IMR-90 (cell line): ENCODE measurements at regions not wholly inside any gene's neighbourhood (a gene's known extent, or its start where the extent isn't known, plus 50 kb on each side); places are given as distances from the start of the nearest gene placed in this dataset.

ENCODE experiments used
- ATAC-seq: fragments of 200-7000 bp; cut with Tn5 transposase; 2 replicates; pipeline ENCODE4 v1.9.1; 2020; ENCODE audit warnings: low read depth, mild to moderate bottlenecking, moderate library complexity
- BruUV-seq: library from RNA; stranded (reverse); fragments of 400-500 nt; replicated peaks from 2 replicates; lab custom pipeline; 2021; lab: Mats Ljungman, UMichigan
- CTCF ChIA-PET: fragments of 300-600 bp; formaldehyde crosslinking; extraction: SDS; loops from one replicate; lab custom pipeline; 2021; ENCODE audit warnings: antibody characterized with exemption; lab: Yijun Ruan, JAX
- POLR2A ChIA-PET: fragments of 300-600 bp; sonication (Branson Sonifier 250); formaldehyde crosslinking; loops from one replicate; lab custom pipeline; 2022; ENCODE audit warnings: antibody characterized with exemption; ENCODE audit not compliant: unreplicated experiment; lab: Charles Lee
- DNase-seq: peaks from one replicate; pipeline ENCODE4 v3.0.0; 2013
- H2AFZ ChIP-seq: replicated peaks from 2 replicates; pipeline ENCODE3; 2013; ENCODE audit warnings: low read length, mild to moderate bottlenecking; ENCODE audit not compliant: poor library complexity
- H2AK5ac ChIP-seq: 2 replicates; pipeline ENCODE4 v1.6.1; 2013; ENCODE audit warnings: low read depth, low read length, inconsistent platforms
- H2AK9ac ChIP-seq: replicated peaks from 2 replicates; pipeline ENCODE3; 2013; ENCODE audit warnings: mild to moderate bottlenecking, low read depth, low read length, moderate library complexity; ENCODE audit not compliant: poor library complexity
- H2BK120ac ChIP-seq: 2 replicates; pipeline ENCODE4 v1.6.1; 2013; ENCODE audit warnings: low read depth, low read length, inconsistent platforms
- H2BK15ac ChIP-seq: 3 replicates; pipeline ENCODE4 v1.6.1; 2013; ENCODE audit warnings: low read depth, low read length, inconsistent platforms
- H2BK20ac ChIP-seq: 2 replicates; pipeline ENCODE4 v1.6.1; 2013; ENCODE audit warnings: low read depth, mild to moderate bottlenecking, inconsistent platforms, low read length, moderate library complexity
- H2BK5ac ChIP-seq: 2 replicates; pipeline ENCODE4 v1.6.1; 2013; ENCODE audit warnings: mild to moderate bottlenecking, low read depth, low read length, inconsistent platforms; ENCODE audit not compliant: poor library complexity, severe bottlenecking
- H3K14ac ChIP-seq: replicated peaks from 2 replicates; pipeline ENCODE4 v1.6.1; 2013; ENCODE audit warnings: low read depth, low read length, inconsistent platforms
- H3K18ac ChIP-seq: 2 replicates; pipeline ENCODE4 v1.6.1; 2013; ENCODE audit warnings: low read depth, low read length, control low read depth
- H3K23ac ChIP-seq: 2 replicates; pipeline ENCODE4 v1.6.1; 2013; ENCODE audit warnings: low read depth, low read length, inconsistent platforms
- H3K27ac ChIP-seq: 2 replicates; pipeline ENCODE4 v1.5.1; 2013; ENCODE audit warnings: mild to moderate bottlenecking, control low read depth, low read length; ENCODE audit not compliant: insufficient read depth
- H3K27me3 ChIP-seq: 2 replicates; pipeline ENCODE4 v1.6.1; 2013; ENCODE audit warnings: low read length; ENCODE audit not compliant: control insufficient read depth, insufficient read depth
- H3K36me3 ChIP-seq: 2 replicates; pipeline ENCODE4 v1.6.1; 2013; ENCODE audit warnings: low read length, mixed read lengths; ENCODE audit not compliant: control insufficient read depth, insufficient read depth
- H3K4ac ChIP-seq: 2 replicates; pipeline ENCODE4 v1.6.1; 2013; ENCODE audit warnings: low read depth, low read length, inconsistent platforms
- H3K4me1 ChIP-seq: 2 replicates; pipeline ENCODE4 v1.6.1; 2013; ENCODE audit warnings: low read length, mixed read lengths; ENCODE audit not compliant: control insufficient read depth, insufficient read depth
- H3K4me2 ChIP-seq: 2 replicates; pipeline ENCODE4 v1.6.1; 2013; ENCODE audit warnings: low read depth, mild to moderate bottlenecking, control low read depth, low read length, moderate library complexity
- H3K4me3 ChIP-seq: 2 replicates; pipeline ENCODE4 v1.5.1; 2013; ENCODE audit warnings: low read depth, mild to moderate bottlenecking, control low read depth, low read length, moderate library complexity; ENCODE audit not compliant: insufficient read depth
- H3K56ac ChIP-seq: 2 replicates; pipeline ENCODE4 v1.6.1; 2013; ENCODE audit warnings: low read length, inconsistent platforms; ENCODE audit not compliant: insufficient read depth; ENCODE audit errors: extremely low read depth
- H3K79me1 ChIP-seq, 2 experiments: 2 replicates each; pipeline ENCODE4 v1.6.1; 2013; ENCODE audit warnings: low read length in 2 of 2, inconsistent platforms in 1 of 2, low read depth in 1 of 2
- H3K9ac ChIP-seq: 2 replicates; pipeline ENCODE4 v1.6.1; 2013; ENCODE audit warnings: low read depth, low read length, control low read depth
- H3K9me1 ChIP-seq: 2 replicates; pipeline ENCODE4 v1.6.1; 2013; ENCODE audit warnings: low read length, inconsistent platforms; ENCODE audit not compliant: insufficient read depth
- H3K9me3 ChIP-seq: 2 replicates; pipeline ENCODE4 v1.6.1; 2013; ENCODE audit warnings: low read length; ENCODE audit not compliant: control insufficient read depth, insufficient read depth
- H4K20me1 ChIP-seq: 2 replicates; pipeline ENCODE4 v1.6.1; 2013; ENCODE audit warnings: low read length, inconsistent platforms; ENCODE audit not compliant: insufficient read depth
- H4K5ac ChIP-seq: 2 replicates; pipeline ENCODE4 v1.6.1; 2013; ENCODE audit warnings: mild to moderate bottlenecking, low read depth, low read length, control low read depth
- H4K8ac ChIP-seq, 2 experiments: 2 replicates each; pipeline ENCODE4 v1.6.1; 2013; ENCODE audit warnings: low read depth in 2 of 2, low read length in 2 of 2, control low read depth in 1 of 2, inconsistent platforms in 1 of 2
- H4K91ac ChIP-seq: 2 replicates; pipeline ENCODE4 v1.6.1; 2013; ENCODE audit warnings: low read depth, low read length, inconsistent platforms; ENCODE audit not compliant: insufficient read depth
- CEBPB ChIP-seq: IDR thresholded peaks from 2 replicates; pipeline ENCODE4 v1.6.1; 2012; ENCODE audit warnings: low read depth, low read length, improper control_type of control experiment
- ELK1 ChIP-seq: fragments of 150-350 bp; IDR thresholded peaks from 2 replicates; pipeline ENCODE4 v1.6.1; 2016; ENCODE audit warnings: low read depth, mild to moderate bottlenecking, low read length, moderate library complexity, borderline replicate concordance
- POLR2A ChIP-seq: IDR thresholded peaks from 2 replicates; pipeline ENCODE4 v1.6.1; 2012; ENCODE audit warnings: mild to moderate bottlenecking, low read depth, low read length
- RAD21 ChIP-seq: IDR thresholded peaks from 2 replicates; pipeline ENCODE4 v1.6.1; 2012; ENCODE audit warnings: low read length, improper control_type of control experiment
- USF2 ChIP-seq: fragments of 150-350 bp; IDR thresholded peaks from 2 replicates; pipeline ENCODE4 v1.6.1; 2017; ENCODE audit warnings: mild to moderate bottlenecking, antibody characterized with exemption, low read length, low read depth
- WGBS, 2 experiments: methylation state at CpG; one replicate each; pipeline versions ENCODE4 v1.1.5 to v1.1.7; 2013; ENCODE audit warnings: missing lambda C conversion rate in 2 of 2; ENCODE audit not compliant: insufficient read length in 1 of 2; ENCODE audit errors: extremely low coverage in 2 of 2; 5-methylcytosine and 5-hydroxymethylcytosine counted together
- dilution Hi-C: fragments of 300-500 bp; cut with HindIII; formaldehyde crosslinking; loops from one replicate; pipeline ENCODE4 v1.14.3; 2018; ENCODE audit warnings: low sequenced_read_pairs; ENCODE audit not compliant: unreplicated experiment
- in situ Hi-C: fragments of 300-500 bp; cut with MboI; formaldehyde crosslinking; loops from 3 replicates; pipeline ENCODE4 v1.14.3; 2019; ENCODE audit warnings: low sequenced_read_pairs, inconsistent platforms, mixed read lengths
- intact Hi-C: fragments of 100-400 bp; cut with micrococcal nuclease; formaldehyde crosslinking; loops from 2 replicates; pipeline ENCODE4 v1.10.0; 2022

GRCh38 chr15:62605282-62605681, 437.3 kb upstream of the TPM1 start:
- 90% methylated on average over 2 of the region's 7 CpGs; no CpG with 5 or more reads in 1 of the 2 experiments for WGBS, 2 experiments
- intact Hi-C loops = no loop called here
- POLR2A ChIA-PET = no interaction called here

More at GRCh38 chr15:62605282-62605681, 437.3 kb upstream of the TPM1 start:
- H4K91ac ChIP-seq = peak overlapping the region; percentile 54; the same call in 1 of the 2 replicates
- DNase-seq (no peak), ATAC-seq (no peak)
- peak overlapping the region; percentile 86 for H2BK15ac ChIP-seq
- H3K27ac ChIP-seq = no peak overlapping the region
- in situ Hi-C loops = no loop called here
- peaks cover 13% of the 10 kb centered on the region for H3K4me1 ChIP-seq
- H4K5ac ChIP-seq = no peak overlapping the region
- H2BK120ac ChIP-seq = peak overlapping the region; percentile 48
- H3K23ac ChIP-seq = no peak overlapping the region
- H2AK9ac ChIP-seq = no peak overlapping the region
- no TSS peak for BruUV-seq
- H3K4me2 ChIP-seq = no peak overlapping the region
- no peak overlapping the region for H3K9ac ChIP-seq
- H2AK5ac ChIP-seq = peak overlapping the region; percentile 91
- no peak overlapping the region for H3K4me3 ChIP-seq
- H3K36me3 ChIP-seq = peaks cover 1% of the 10 kb centered on the region; the same call in 1 of the 2 replicates
- H4K20me1 ChIP-seq = peaks cover 5% of the 10 kb centered on the region
- no peak overlapping the region for H3K56ac ChIP-seq
- dilution Hi-C loops = no loop called here
- peak overlapping the region; percentile 69 for H3K18ac ChIP-seq
- H3K14ac ChIP-seq = no peak overlapping the region; the same call in 1 of the 2 replicates
- 0 out of 4 replicates have a peak overlapping the region, but pooled peaks of 1 of the 2 experiments have one; percentile 45 for H4K8ac ChIP-seq
- CTCF ChIA-PET = interaction anchor here (0.9 kb wide), 1 partner anchor 86 kb away, joined by 3 read pairs; no protein-coding TSS in a partner anchor
- peaks cover 13% of the 10 kb centered on the region for H3K9me1 ChIP-seq
- H2AFZ ChIP-seq = no peak overlapping the region
- H3K79me1 ChIP-seq = peaks cover 10 to 21% of the 10 kb centered on the region in 2 experiments
- H2BK5ac ChIP-seq = no peak overlapping the region
- no peaks in the 10 kb centered on the region for H3K27me3 ChIP-seq
- no peak for TF ChIP-seq CEBPB
- no peak for TF ChIP-seq RAD21
- no peak for TF ChIP-seq USF2
- TF ChIP-seq POLR2A = no peak
- no peak for TF ChIP-seq ELK1
- H3K9me3 ChIP-seq = peaks cover 5% of the 10 kb centered on the region
- H3K4ac ChIP-seq = peak overlapping the region; percentile 12
- peak overlapping the region; percentile 69 for H2BK20ac ChIP-seq
